Neuronal stem cell (in vitro differentiated cells): ENCODE measurements at regions not wholly inside any gene's neighbourhood (a gene's known extent, or its start where the extent isn't known, plus 50 kb on each side); places are given as distances from the start of the nearest gene placed in this dataset.

Experiments
- DNase-seq: peaks from one replicate; pipeline ENCODE4 v3.0.0-alpha.2; 2013; ENCODE audit warnings: low spot score
- H2AFZ ChIP-seq: one replicate; pipeline ENCODE4 v1.6.1; 2013; ENCODE audit warnings: mild to moderate bottlenecking, low read length, inconsistent platforms
- H2AK5ac ChIP-seq: 2 replicates; pipeline ENCODE4 v1.6.1; 2013; ENCODE audit warnings: low read depth, mild to moderate bottlenecking, inconsistent platforms, low read length, moderate library complexity, mixed read lengths
- H2BK120ac ChIP-seq: 2 replicates; pipeline ENCODE4 v1.6.1; 2013; ENCODE audit warnings: low read depth, mild to moderate bottlenecking, inconsistent platforms, low read length, moderate library complexity, mixed read lengths
- H2BK12ac ChIP-seq: one replicate; pipeline ENCODE4 v1.6.1; 2013; ENCODE audit warnings: low read length, inconsistent platforms
- H2BK15ac ChIP-seq: 2 replicates; pipeline ENCODE4 v1.6.1; 2013; ENCODE audit warnings: mild to moderate bottlenecking, low read length, inconsistent platforms, mixed read lengths
- H2BK5ac ChIP-seq: one replicate; pipeline ENCODE4 v1.6.1; 2013; ENCODE audit warnings: inconsistent platforms, mild to moderate bottlenecking, low read length, moderate library complexity
- H3K14ac ChIP-seq: one replicate; pipeline ENCODE4 v1.6.1; 2013; ENCODE audit warnings: low read length, inconsistent platforms
- H3K18ac ChIP-seq: 2 replicates; pipeline ENCODE4 v1.6.1; 2013; ENCODE audit warnings: low read length, inconsistent platforms
- H3K23ac ChIP-seq: 2 replicates; pipeline ENCODE4 v1.6.1; 2013; ENCODE audit warnings: low read depth, mild to moderate bottlenecking, mixed read lengths, low read length, inconsistent platforms; ENCODE audit not compliant: poor library complexity
- H3K27ac ChIP-seq: replicated peaks from 3 replicates; pipeline ENCODE4 v1.5.1; 2013; ENCODE audit warnings: low read length, inconsistent platforms
- H3K27me3 ChIP-seq, 3 experiments: 2 replicates each; pipeline ENCODE4 v1.6.1; 2013; ENCODE audit warnings: low read length in 3 of 3, mild to moderate bottlenecking in 2 of 3, inconsistent platforms in 1 of 3, low read depth in 1 of 3, mixed read lengths in 1 of 3, moderate library complexity in 1 of 3; ENCODE audit not compliant: control insufficient read depth in 3 of 3, insufficient read depth in 3 of 3
- H3K36me3 ChIP-seq, 2 donors: replicated peaks in 1 of 2; 2 replicates each; pipeline ENCODE4 v1.6.1; 2013; ENCODE audit warnings: low read length in 2 of 2; ENCODE audit not compliant: control insufficient read depth in 2 of 2, insufficient read depth in 2 of 2
- H3K4ac ChIP-seq: 2 replicates; pipeline ENCODE4 v1.6.1; 2013; ENCODE audit warnings: inconsistent platforms, mild to moderate bottlenecking, low read length, moderate library complexity
- H3K4me1 ChIP-seq, 2 donors: 1 replicate in 1 of 2; 2 replicates in 1 of 2; pipeline ENCODE4 v1.6.1; 2013; ENCODE audit warnings: low read length in 2 of 2, low read depth in 1 of 2; ENCODE audit not compliant: control insufficient read depth in 2 of 2, insufficient read depth in 1 of 2
- H3K4me2 ChIP-seq: one replicate; pipeline ENCODE4 v1.6.1; 2013; ENCODE audit warnings: mild to moderate bottlenecking, low read length, inconsistent platforms; ENCODE audit not compliant: insufficient read depth, poor library complexity, severe bottlenecking
- H3K4me3 ChIP-seq, 2 donors: 2 replicates each; pipeline ENCODE4 v1.5.1; 2013; ENCODE audit warnings: low read length in 2 of 2, mild to moderate bottlenecking in 2 of 2, inconsistent platforms in 1 of 2, moderate library complexity in 1 of 2
- H3K79me1 ChIP-seq: one replicate; pipeline ENCODE4 v1.6.1; 2013; ENCODE audit warnings: low read depth, mild to moderate bottlenecking, inconsistent platforms, low read length, moderate library complexity
- H3K9ac ChIP-seq: one replicate; pipeline ENCODE4 v1.6.1; 2013; ENCODE audit warnings: mild to moderate bottlenecking, low read depth, low read length, inconsistent platforms; ENCODE audit not compliant: poor library complexity
- H3K9me3 ChIP-seq, 2 donors: replicated peaks in 1 of 2; 2 replicates each; pipeline versions ENCODE3 to v1.6.1; 2013; ENCODE audit warnings: low read length in 2 of 2, mild to moderate bottlenecking in 2 of 2, inconsistent platforms in 1 of 2, low read depth in 1 of 2, mixed read lengths in 1 of 2, moderate library complexity in 1 of 2; ENCODE audit not compliant: control insufficient read depth in 2 of 2, insufficient read depth in 1 of 2
- H4K8ac ChIP-seq: one replicate; pipeline ENCODE4 v1.6.1; 2013; ENCODE audit warnings: low read depth, mild to moderate bottlenecking, inconsistent platforms, low read length, moderate library complexity
- H4K91ac ChIP-seq: one replicate; pipeline ENCODE4 v1.6.1; 2013; ENCODE audit warnings: low read length, low read depth, mild to moderate bottlenecking, inconsistent platforms; ENCODE audit not compliant: poor library complexity
- WGBS, 2 donors: extraction: QIAGEN DNeasy Blood & Tissue Kit; methylation state at CpG; one replicate each; pipeline ENCODE4 v1.1.7; 2013; ENCODE audit warnings: missing lambda C conversion rate in 2 of 2, mixed read lengths in 1 of 2; ENCODE audit not compliant: insufficient read length in 2 of 2, insufficient replicate concordance in 1 of 2; ENCODE audit errors: extremely low coverage in 2 of 2; 5-methylcytosine and 5-hydroxymethylcytosine counted together

DNA sequence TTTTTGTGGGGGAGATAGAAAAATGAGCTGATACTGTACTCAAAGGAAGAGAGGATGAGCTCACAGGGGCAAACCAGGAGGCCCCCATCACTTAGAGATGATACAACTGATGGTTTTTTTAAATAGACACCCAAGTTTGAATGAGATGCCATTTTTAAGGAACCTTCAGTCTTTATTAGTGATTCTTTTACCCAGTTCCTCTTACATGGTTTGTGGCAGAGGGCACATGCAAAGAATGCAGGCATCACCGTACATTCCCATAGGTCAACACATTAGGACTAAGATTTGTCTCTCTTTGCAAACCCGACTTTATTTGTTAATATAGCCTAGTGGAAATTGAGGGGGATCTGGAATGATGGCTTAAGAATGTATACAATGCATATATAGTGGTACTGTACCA, 250.9 kb downstream of the ASXL3 start:
- H3K23ac ChIP-seq = no peak overlapping the region
- H2BK15ac ChIP-seq = no peak overlapping the region
- no peak overlapping the region for H3K4me2 ChIP-seq
- no peaks in the 10 kb centered on the region for H3K9me3 ChIP-seq
- H4K8ac ChIP-seq = no peak overlapping the region
- no peak overlapping the region for H4K91ac ChIP-seq
- H3K9ac ChIP-seq = no peak overlapping the region
- no peak overlapping the region for H3K14ac ChIP-seq
- H3K4ac ChIP-seq = no peak overlapping the region
- H2BK12ac ChIP-seq = no peak overlapping the region
- no peak overlapping the region for H3K27ac ChIP-seq
- no CpG with 5 or more reads among the region's 2 CpGs for whole genome bisulfite sequencing, 2 donors
- no peak overlapping the region for H2BK5ac ChIP-seq
- no peak overlapping the region for H2AK5ac ChIP-seq
- H3K27me3 ChIP-seq = no peaks in the 10 kb centered on the region
- H2AFZ ChIP-seq = no peak overlapping the region
- no peak overlapping the region for H3K18ac ChIP-seq
- no peak overlapping the region for H3K4me3 ChIP-seq
- no peak for DNase-seq
- H3K36me3 ChIP-seq = no peaks in the 10 kb centered on the region
- H3K79me1 ChIP-seq = no peaks in the 10 kb centered on the region
- H2BK120ac ChIP-seq = no peak overlapping the region
- H3K4me1 ChIP-seq = no peaks in the 10 kb centered on the region

DNA sequence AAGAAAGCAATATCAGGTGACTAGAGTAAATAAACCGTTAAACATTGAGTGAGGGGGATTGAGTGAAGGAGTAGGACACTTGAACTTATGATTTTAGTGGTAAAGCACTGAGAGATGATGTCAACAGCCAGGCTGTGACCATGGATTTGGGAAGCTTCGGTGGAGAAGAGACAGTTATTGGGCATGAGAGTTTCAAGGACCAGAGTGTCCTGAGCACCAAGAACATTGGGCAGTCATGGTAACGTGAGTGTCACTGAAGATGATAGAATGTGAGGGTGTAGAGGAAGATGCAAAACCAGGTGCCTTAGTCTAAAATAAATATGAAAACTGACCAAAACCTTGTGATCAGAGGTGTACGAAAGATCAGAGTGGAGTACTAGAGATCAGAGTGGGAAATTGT, 248.1 kb downstream of the ASXL3 start:
- H2BK12ac ChIP-seq = no peak overlapping the region
- H3K79me1 ChIP-seq = no peaks in the 10 kb centered on the region
- no peak overlapping the region for H3K4me3 ChIP-seq
- no peak overlapping the region for H3K4ac ChIP-seq
- no peak overlapping the region for H3K9ac ChIP-seq
- no peak overlapping the region for H3K23ac ChIP-seq
- no peak overlapping the region for H2AK5ac ChIP-seq
- H2BK5ac ChIP-seq = no peak overlapping the region
- no peaks in the 10 kb centered on the region for H3K4me1 ChIP-seq
- no peak overlapping the region for H4K91ac ChIP-seq
- no peak overlapping the region for H3K14ac ChIP-seq
- no peaks in the 10 kb centered on the region for H3K36me3 ChIP-seq
- H2BK120ac ChIP-seq = no peak overlapping the region
- WGBS, 2 donors = no CpG with 5 or more reads among the region's 4 CpGs
- H2BK15ac ChIP-seq = no peak overlapping the region
- H2AFZ ChIP-seq = no peak overlapping the region
- no peak overlapping the region for H3K27ac ChIP-seq
- no peak overlapping the region for H3K18ac ChIP-seq
- H3K9me3 ChIP-seq = no peaks in the 10 kb centered on the region
- no peak for DNase-seq
- no peak overlapping the region for H4K8ac ChIP-seq
- peaks cover 0 to 11% (median 0%) of the 10 kb centered on the region in 3 experiments for H3K27me3 ChIP-seq
- H3K4me2 ChIP-seq = no peak overlapping the region

DNA sequence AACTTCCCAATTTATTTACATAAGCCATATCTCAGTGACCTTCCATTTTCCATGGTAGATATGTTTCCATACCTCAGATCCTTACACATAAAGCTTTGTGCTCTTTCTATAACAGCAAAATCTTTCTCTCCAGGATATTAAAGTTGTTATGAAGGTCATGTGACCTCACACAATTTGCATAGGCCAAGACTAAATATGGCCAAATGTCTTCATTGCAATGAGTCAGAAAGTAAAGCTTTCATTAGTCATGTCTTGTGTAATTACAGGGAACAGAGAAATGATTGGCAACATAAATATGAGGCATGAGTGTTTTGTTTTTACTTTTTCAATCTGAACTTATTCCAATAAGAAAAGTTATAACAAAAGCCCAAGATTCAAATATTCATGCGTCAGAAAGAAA, 243.5 kb downstream of the ASXL3 start:
- Histone ChIP-seq H3K23ac (no peak overlapping the region), H3K4ac (no peak overlapping the region), H2BK120ac (no peak overlapping the region), H3K4me1 (no peaks in the 10 kb centered on the region), H2BK5ac (no peak overlapping the region), H3K14ac (no peak overlapping the region), H3K27me3 (peaks cover 0 to 17% (median 0%) of the 10 kb centered on the region in 3 experiments), H2AK5ac (no peak overlapping the region), H3K36me3 (no peaks in the 10 kb centered on the region), H4K8ac (no peak overlapping the region), H2AFZ (no peak overlapping the region), H3K18ac (no peak overlapping the region), H3K9me3 (no peaks in the 10 kb centered on the region), H3K27ac (no peak overlapping the region), H4K91ac (no peak overlapping the region), H3K4me3 (no peak overlapping the region), H3K4me2 (no peak overlapping the region), H3K9ac (no peak overlapping the region), H2BK15ac (no peak overlapping the region), H3K79me1 (no peaks in the 10 kb centered on the region), H2BK12ac (no peak overlapping the region)
- no CpG with 5 or more reads among the region's 1 CpG for WGBS, 2 donors
- no peak for DNase-seq

DNA sequence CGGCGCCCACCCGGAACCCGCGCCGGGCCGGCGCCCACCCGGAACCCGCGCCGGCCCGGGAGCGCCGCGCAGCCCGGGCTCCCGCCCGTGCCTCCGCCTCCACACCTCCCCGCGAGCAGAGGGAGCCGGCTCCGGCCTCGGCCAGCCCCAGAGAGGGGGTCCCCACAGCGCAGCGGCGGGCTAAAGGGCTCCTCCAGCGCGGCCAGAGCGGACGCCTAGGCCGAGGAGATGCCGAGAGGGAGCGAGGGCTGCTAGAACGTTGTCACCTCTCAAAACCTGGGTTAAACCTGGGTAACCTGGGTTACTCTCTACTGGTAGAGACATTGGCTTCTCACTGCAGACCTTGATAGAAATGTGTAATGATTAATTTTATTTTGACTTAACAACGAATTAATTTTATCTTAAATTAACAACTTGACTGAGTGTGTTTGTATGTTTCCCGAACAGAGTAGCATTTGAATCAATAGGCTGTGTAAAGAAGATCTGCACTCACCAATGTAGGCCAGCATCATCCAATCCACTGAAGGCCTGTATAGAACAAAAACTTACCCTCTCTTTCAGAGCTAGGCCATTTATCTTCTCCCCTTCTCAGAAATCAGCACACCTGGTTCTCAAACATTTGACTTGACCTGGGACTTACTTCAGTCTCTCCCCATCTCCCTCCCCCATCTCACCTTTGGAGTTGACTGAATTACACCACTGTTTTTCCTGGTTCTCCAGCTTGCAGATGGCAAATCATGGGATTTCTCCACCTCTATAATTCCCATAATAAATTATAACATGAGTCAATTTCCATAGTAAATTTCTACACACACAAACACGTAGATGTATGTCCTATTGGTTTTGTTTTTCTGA, 242.7 kb downstream of the ASXL3 start:
- Histone ChIP-seq H3K4me2 (no peak overlapping the region), H3K14ac (no peak overlapping the region), H2BK120ac (no peak overlapping the region), H3K27me3 (peaks cover 0 to 17% (median 0%) of the 10 kb centered on the region in 3 experiments), H2BK5ac (no peak overlapping the region), H2BK12ac (no peak overlapping the region), H2BK15ac (no peak overlapping the region), H3K9ac (no peak overlapping the region), H4K91ac (no peak overlapping the region), H3K4me1 (no peaks in the 10 kb centered on the region), H3K36me3 (no peaks in the 10 kb centered on the region), H2AFZ (peak overlapping the region; percentile 74), H3K79me1 (no peaks in the 10 kb centered on the region), H3K27ac (no peak overlapping the region), H3K4me3 (peak overlapping the region in 1 of 2 donors; percentile 54), H2AK5ac (no peak overlapping the region), H4K8ac (no peak overlapping the region), H3K18ac (no peak overlapping the region), H3K4ac (no peak overlapping the region), H3K9me3 (no peaks in the 10 kb centered on the region), H3K23ac (no peak overlapping the region)
- WGBS, 2 donors = no CpG with 5 or more reads among the region's 39 CpGs
- no peak for DNase-seq
